HG02798 (cell line): ENCODE measurements at regions not wholly inside any gene's neighbourhood (a gene's known extent, or its start where the extent isn't known, plus 50 kb on each side); places are given as distances from the start of the nearest gene placed in this dataset.

ENCODE experiments used
- ATAC-seq: cut with Tn5 transposase; IDR thresholded peaks from one replicate; pipeline ENCODE4 v1.9.1; 2021; ENCODE audit warnings: mild to moderate bottlenecking; ENCODE audit not compliant: unreplicated experiment, poor library complexity

- ATAC-seq: peak; percentile 89
These were observed 175.5 kb upstream of the SERP2 start for GRCh38 chr13:44197791-44198770.

GRCh38 chr13:44198826-44199225 is 174.8 kb upstream of the SERP2 start:
- ATAC-seq: no peak

GRCh38 chr13:44199627-44200207 is 173.9 kb upstream of the SERP2 start:
- ATAC-seq: no peak

- no peak for ATAC-seq
These were observed 167.2 kb upstream of the SERP2 start for GRCh38 chr13:44206434-44206833.

- no peak for ATAC-seq
These were observed 166.1 kb upstream of the SERP2 start for GRCh38 chr13:44207476-44207875.

GRCh38 chr13:44210525-44210924 is 163.1 kb upstream of the SERP2 start:
- ATAC-seq: no peak

- ATAC-seq: no peak
These were observed 162.3 kb upstream of the SERP2 start for GRCh38 chr13:44211286-44211685.

- no peak for ATAC-seq
These were observed 161.8 kb upstream of the SERP2 start for GRCh38 chr13:44211704-44212346.

- ATAC-seq: no peak
These were observed 160.8 kb upstream of the SERP2 start for GRCh38 chr13:44212633-44213396.

- no peak for ATAC-seq
These were observed 155.0 kb upstream of the SERP2 start for GRCh38 chr13:44218501-44219240.

- no peak for ATAC-seq
These were observed 153.8 kb upstream of the SERP2 start for GRCh38 chr13:44219577-44220548.

GRCh38 chr13:44220948-44221347 is 152.7 kb upstream of the SERP2 start:
- no peak for ATAC-seq

- ATAC-seq: no peak
These were observed 152.0 kb upstream of the SERP2 start for GRCh38 chr13:44221657-44222056.

GRCh38 chr13:44223770-44224444 is 149.7 kb upstream of the SERP2 start:
- ATAC-seq: no peak

- ATAC-seq: no peak
These were observed 149.0 kb upstream of the SERP2 start for GRCh38 chr13:44224450-44225149.

- no peak for ATAC-seq
These were observed 144.1 kb upstream of the SERP2 start for GRCh38 chr13:44229371-44230030.

GRCh38 chr13:44230071-44230470 is 143.6 kb upstream of the SERP2 start:
- ATAC-seq: no peak
